DMS79 treated with DMSO at 0.1 percent for 48 hours (cell line): ENCODE measurements at regions not wholly inside any gene's neighbourhood (a gene's known extent, or its start where the extent isn't known, plus 50 kb on each side); places are given as distances from the start of the nearest gene placed in this dataset.
"Not testable (repeated sequence)": the region's sequence is repeated elsewhere in the genome, so short reads cannot be mapped to it uniquely, and the experiment has no call there.

Experiments
- DNase-seq: peaks from one replicate; lab custom pipeline; 2025; lab: John Stamatoyannopoulos, UW

- no peak for DNase-seq
These were observed 408.2 kb upstream of the PITX2 start for GRCh38 chr4:111031001-111031579.

GRCh38 chr4:111031596-111031995 lies 408.7 kb upstream of the PITX2 start:
- no peak for DNase-seq

- DNase-seq, result no peak
These were observed 414.9 kb upstream of the PITX2 start for GRCh38 chr4:111037591-111038360.

GRCh38 chr4:111040904-111041303 lies 418.0 kb upstream of the PITX2 start:
- no peak for DNase-seq

GRCh38 chr4:111043286-111043685 lies 420.4 kb upstream of the PITX2 start:
- DNase-seq, result no peak

GRCh38 chr4:111045992-111046391 lies 423.1 kb upstream of the PITX2 start:
- DNase-seq, result no peak

GRCh38 chr4:111046811-111047210 lies 423.9 kb upstream of the PITX2 start:
- no peak for DNase-seq

GRCh38 chr4:111048316-111048715 lies 425.4 kb upstream of the PITX2 start:
- no peak for DNase-seq

- DNase-seq, result no peak
These were observed 441.6 kb upstream of the PITX2 start for GRCh38 chr4:111064342-111064993.

- no peak for DNase-seq
These were observed 443.1 kb upstream of the PITX2 start for GRCh38 chr4:111066001-111066400.

- DNase-seq, result no peak
These were observed 443.6 kb upstream of the PITX2 start for GRCh38 chr4:111066447-111066846.

- no peak for DNase-seq
These were observed 444.0 kb upstream of the PITX2 start for GRCh38 chr4:111066887-111067286.

- DNase-seq, result no peak
These were observed 446.0 kb upstream of the PITX2 start for GRCh38 chr4:111068883-111069282.

GRCh38 chr4:111070390-111070789 lies 447.5 kb upstream of the PITX2 start:
- no peak for DNase-seq

GRCh38 chr4:111074523-111075114 lies 451.7 kb upstream of the PITX2 start:
- no peak for DNase-seq

GRCh38 chr4:111076299-111076698 lies 453.4 kb upstream of the PITX2 start:
- DNase-seq, result not testable (repeated sequence)

- DNase-seq, result no peak
These were observed 485.3 kb upstream of the PITX2 start for GRCh38 chr4:111108153-111108552.

GRCh38 chr4:111113591-111113990 lies 490.7 kb upstream of the PITX2 start:
- no peak for DNase-seq

- no peak for DNase-seq
These were observed 493.0 kb upstream of the PITX2 start for GRCh38 chr4:111115881-111116280.

- no peak for DNase-seq
These were observed 497.3 kb upstream of the PITX2 start for GRCh38 chr4:111120191-111120590.

GRCh38 chr4:111126340-111126739 lies 503.5 kb upstream of the PITX2 start:
- no peak for DNase-seq

GRCh38 chr4:111127841-111128240 lies 505.0 kb upstream of the PITX2 start:
- no peak for DNase-seq

GRCh38 chr4:111128327-111128726 lies 505.4 kb upstream of the PITX2 start:
- DNase-seq, result no peak
